Mesendoderm (in vitro differentiated cells): ENCODE measurements at regions not wholly inside any gene's neighbourhood (a gene's known extent, or its start where the extent isn't known, plus 50 kb on each side); places are given as distances from the start of the nearest gene placed in this dataset.

Source experiments
- DNase-seq: peaks from one replicate; pipeline ENCODE4 v3.0.0; 2013
- H2AK5ac ChIP-seq: 2 replicates; pipeline ENCODE4 v1.6.1; 2013; ENCODE audit warnings: low read length, inconsistent platforms
- H2BK120ac ChIP-seq: 2 replicates; pipeline ENCODE4 v1.6.1; 2013; ENCODE audit warnings: low read depth, mild to moderate bottlenecking, low read length, moderate library complexity, mixed read lengths
- H2BK15ac ChIP-seq: replicated peaks from 2 replicates; pipeline ENCODE4 v1.6.1; 2013; ENCODE audit warnings: low read depth, mild to moderate bottlenecking, moderate library complexity
- H2BK5ac ChIP-seq: 2 replicates; pipeline ENCODE4 v1.6.1; 2013; ENCODE audit warnings: low read length, inconsistent platforms
- H3K18ac ChIP-seq: 2 replicates; pipeline ENCODE4 v1.6.1; 2013; ENCODE audit warnings: mild to moderate bottlenecking, low read length, mixed read lengths
- H3K23ac ChIP-seq: one replicate; pipeline ENCODE4 v1.6.1; 2013; ENCODE audit warnings: low read length
- H3K27ac ChIP-seq: 2 replicates; pipeline ENCODE4 v1.5.1; 2013; ENCODE audit warnings: low read depth, mild to moderate bottlenecking, inconsistent platforms, low read length, moderate library complexity
- H3K27me3 ChIP-seq: 2 replicates; pipeline ENCODE4 v1.6.1; 2013; ENCODE audit warnings: low read length, control low read depth, mild to moderate bottlenecking, inconsistent platforms; ENCODE audit not compliant: insufficient read depth, poor library complexity
- H3K36me3 ChIP-seq: 2 replicates; pipeline ENCODE4 v1.6.1; 2013; ENCODE audit warnings: low read length, inconsistent platforms; ENCODE audit not compliant: control insufficient read depth, insufficient read depth
- H3K4ac ChIP-seq: one replicate; pipeline ENCODE4 v1.6.1; 2013; ENCODE audit warnings: low read depth, mild to moderate bottlenecking, low read length, moderate library complexity
- H3K4me1 ChIP-seq: 2 replicates; pipeline ENCODE4 v1.6.1; 2013; ENCODE audit warnings: low read depth, low read length, inconsistent platforms; ENCODE audit not compliant: control insufficient read depth
- H3K4me2 ChIP-seq: 2 replicates; pipeline ENCODE4 v1.6.1; 2013; ENCODE audit warnings: low read length
- H3K4me3 ChIP-seq: 2 replicates; pipeline ENCODE4 v1.5.1; 2013; ENCODE audit warnings: mild to moderate bottlenecking, low read length
- H3K56ac ChIP-seq: one replicate; pipeline ENCODE4 v1.6.1; 2013; ENCODE audit warnings: low read length
- H3K79me1 ChIP-seq: 2 replicates; pipeline ENCODE4 v1.6.1; 2013; ENCODE audit warnings: low read length, inconsistent platforms
- H3K79me2 ChIP-seq: 2 replicates; pipeline ENCODE4 v1.6.1; 2013; ENCODE audit warnings: mild to moderate bottlenecking, low read length; ENCODE audit not compliant: control insufficient read depth, insufficient read depth
- H3K9ac ChIP-seq: 2 replicates; pipeline ENCODE4 v1.6.1; 2013; ENCODE audit warnings: low read length, inconsistent platforms
- H4K5ac ChIP-seq: one replicate; pipeline ENCODE4 v1.6.1; 2013; ENCODE audit warnings: low read length
- H4K8ac ChIP-seq: one replicate; pipeline ENCODE4 v1.6.1; 2013; ENCODE audit warnings: low read depth, mild to moderate bottlenecking, control low read depth, low read length, moderate library complexity
- WGBS: extraction: QIAGEN DNeasy Blood & Tissue Kit; methylation state at CpG from one replicate; pipeline ENCODE4 v1.1.7; 2013; ENCODE audit warnings: low lambda C conversion rate, missing lambda C conversion rate; ENCODE audit not compliant: insufficient coverage; ENCODE audit errors: extremely low coverage; 5-methylcytosine and 5-hydroxymethylcytosine counted together

- no peak overlapping the region for H2BK5ac ChIP-seq
- peak overlapping the region; percentile 26 for H3K56ac ChIP-seq
- peaks cover 21% of the 10 kb centered on the region for H3K4me1 ChIP-seq
- H2BK120ac ChIP-seq: no peak overlapping the region
- H3K27me3 ChIP-seq: no peaks in the 10 kb centered on the region
- H2AK5ac ChIP-seq: no peak overlapping the region
- H4K8ac ChIP-seq: no peak overlapping the region
- H3K4ac ChIP-seq: no peak overlapping the region
- no peaks in the 10 kb centered on the region for H3K79me2 ChIP-seq
- WGBS: no CpG with 5 or more reads among the region's 7 CpGs
- no peak overlapping the region for H2BK15ac ChIP-seq
- no peak overlapping the region for H3K4me2 ChIP-seq
- H4K5ac ChIP-seq: no peak overlapping the region
- H3K36me3 ChIP-seq: no peaks in the 10 kb centered on the region
- no peak overlapping the region for H3K4me3 ChIP-seq
- peak; percentile 35 for DNase-seq
- H3K27ac ChIP-seq: no peak overlapping the region
- H3K23ac ChIP-seq: no peak overlapping the region
- no peaks in the 10 kb centered on the region for H3K79me1 ChIP-seq
- no peak overlapping the region for H3K9ac ChIP-seq
- H3K18ac ChIP-seq: peak overlapping the region; percentile 3
Observed at GRCh38 chr2:38446418-38446817, 69.3 kb upstream of the ATL2 start.

GRCh38 chr2:38444247-38444646, 67.2 kb upstream of the ATL2 start:
- Histone ChIP-seq H4K5ac (no peak overlapping the region), H3K4me1 (peaks cover 26% of the 10 kb centered on the region), H3K23ac (no peak overlapping the region), H2BK120ac (no peak overlapping the region), H4K8ac (no peak overlapping the region), H2BK15ac (no peak overlapping the region), H3K27me3 (no peaks in the 10 kb centered on the region), H3K4ac (peak overlapping the region; percentile 74), H3K56ac (no peak overlapping the region), H3K4me2 (no peak overlapping the region), H3K79me2 (no peaks in the 10 kb centered on the region), H3K4me3 (no peak overlapping the region), H2AK5ac (no peak overlapping the region), H2BK5ac (no peak overlapping the region), H3K18ac (no peak overlapping the region), H3K36me3 (no peaks in the 10 kb centered on the region), H3K9ac (no peak overlapping the region), H3K27ac (no peak overlapping the region), H3K79me1 (no peaks in the 10 kb centered on the region)
- peak; percentile 98 for DNase-seq
- WGBS: no CpG with 5 or more reads among the region's 2 CpGs

GRCh38 chr2:38442643-38443541, 65.8 kb upstream of the ATL2 start:
- no peak overlapping the region for H3K4me2 ChIP-seq
- H3K27ac ChIP-seq: peak overlapping the region; percentile 91
- no peaks in the 10 kb centered on the region for H3K36me3 ChIP-seq
- H3K9ac ChIP-seq: no peak overlapping the region
- peaks cover 26% of the 10 kb centered on the region for H3K4me1 ChIP-seq
- peak overlapping the region; percentile 33 for H3K18ac ChIP-seq
- no peak overlapping the region for H3K4ac ChIP-seq
- WGBS: no CpG with 5 or more reads among the region's 8 CpGs
- no peak overlapping the region for H2AK5ac ChIP-seq
- H3K4me3 ChIP-seq: no peak overlapping the region
- H2BK5ac ChIP-seq: peak overlapping the region; percentile 58
- H4K5ac ChIP-seq: no peak overlapping the region
- peak overlapping the region; percentile 6 for H3K56ac ChIP-seq
- H3K27me3 ChIP-seq: no peaks in the 10 kb centered on the region
- H3K79me2 ChIP-seq: no peaks in the 10 kb centered on the region
- peak overlapping the region; percentile 10 for H2BK120ac ChIP-seq
- no peak overlapping the region for H2BK15ac ChIP-seq
- DNase-seq: peak; percentile 95
- no peak overlapping the region for H4K8ac ChIP-seq
- no peak overlapping the region for H3K23ac ChIP-seq
- no peaks in the 10 kb centered on the region for H3K79me1 ChIP-seq

DNA sequence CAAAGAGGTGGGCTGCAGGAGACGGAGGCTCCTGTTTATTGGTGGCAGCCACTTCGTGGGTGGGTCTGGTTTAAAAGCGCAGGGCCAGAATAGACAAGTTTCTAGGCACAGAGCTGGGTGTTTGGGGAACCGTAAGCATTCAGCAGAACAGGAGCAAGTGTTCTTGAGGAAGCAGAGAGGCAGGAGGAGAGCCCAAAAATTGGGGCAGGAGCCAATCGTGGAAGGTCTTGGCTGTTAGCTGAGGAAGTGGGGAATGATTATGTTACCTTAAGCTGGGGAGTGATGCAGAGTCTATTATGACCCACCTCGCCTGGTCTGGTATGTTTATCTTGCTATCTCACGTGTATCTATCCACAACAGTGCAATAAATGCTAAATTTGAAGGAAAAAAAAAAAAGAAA, 64.3 kb upstream of the ATL2 start:
- H3K4ac ChIP-seq: peak overlapping the region; percentile 46
- peak overlapping the region; percentile 40 for H3K56ac ChIP-seq
- no peak overlapping the region for H4K8ac ChIP-seq
- no peak overlapping the region for H2BK15ac ChIP-seq
- H3K27me3 ChIP-seq: no peaks in the 10 kb centered on the region
- H3K23ac ChIP-seq: no peak overlapping the region
- H2BK5ac ChIP-seq: peak overlapping the region; percentile 2
- no peaks in the 10 kb centered on the region for H3K79me1 ChIP-seq
- H3K4me3 ChIP-seq: no peak overlapping the region
- no peaks in the 10 kb centered on the region for H3K79me2 ChIP-seq
- H3K36me3 ChIP-seq: no peaks in the 10 kb centered on the region
- peaks cover 23% of the 10 kb centered on the region for H3K4me1 ChIP-seq
- no peak overlapping the region for H3K9ac ChIP-seq
- no CpG with 5 or more reads among the region's 7 CpGs for WGBS
- H2AK5ac ChIP-seq: peak overlapping the region; percentile 87
- no peak overlapping the region for H3K4me2 ChIP-seq
- H4K5ac ChIP-seq: no peak overlapping the region
- no peak for DNase-seq
- H3K18ac ChIP-seq: no peak overlapping the region
- H3K27ac ChIP-seq: peak overlapping the region; percentile 34
- no peak overlapping the region for H2BK120ac ChIP-seq

- Histone ChIP-seq H4K8ac (no peak overlapping the region), H2BK5ac (no peak overlapping the region), H3K9ac (no peak overlapping the region), H3K18ac (no peak overlapping the region), H3K23ac (no peak overlapping the region), H3K36me3 (no peaks in the 10 kb centered on the region), H2BK120ac (no peak overlapping the region), H3K4me3 (no peak overlapping the region), H2AK5ac (no peak overlapping the region), H3K4me1 (peaks cover 20% of the 10 kb centered on the region), H3K27ac (no peak overlapping the region), H4K5ac (no peak overlapping the region), H3K4me2 (no peak overlapping the region), H3K79me1 (no peaks in the 10 kb centered on the region), H2BK15ac (no peak overlapping the region), H3K27me3 (no peaks in the 10 kb centered on the region), H3K79me2 (no peaks in the 10 kb centered on the region), H3K56ac (no peak overlapping the region), H3K4ac (no peak overlapping the region)
- peak; percentile 91 for DNase-seq
- no CpG with 5 or more reads among the region's 5 CpGs for WGBS
Observed at GRCh38 chr2:38440655-38441054, 63.6 kb upstream of the ATL2 start.
